GM23248 (cell line): ENCODE measurements at regions not wholly inside any gene's neighbourhood (a gene's known extent, or its start where the extent isn't known, plus 50 kb on each side); places are given as distances from the start of the nearest gene placed in this dataset.

Experiments
- DNase-seq: peaks from one replicate; pipeline ENCODE4 v3.0.0-alpha.2; 2015
- H2AFZ ChIP-seq: fragments of 200-600 bp; sonication (generic); 2 replicates; pipeline ENCODE4 v1.6.1; 2016; ENCODE audit warnings: antibody characterized with exemption
- H3F3A ChIP-seq: fragments of 200-600 bp; sonication (generic); 2 replicates; pipeline ENCODE4 v1.6.1; 2016; ENCODE audit warnings: mild to moderate bottlenecking, antibody characterized with exemption, mixed run types; ENCODE audit not compliant: insufficient read depth
- H3K27ac ChIP-seq: fragments of 200-600 bp; sonication (generic); 2 replicates; pipeline ENCODE4 v1.5.1; 2016; ENCODE audit warnings: mild to moderate bottlenecking
- H3K27me3 ChIP-seq: fragments of 200-600 bp; sonication (generic); replicated peaks from 2 replicates; pipeline ENCODE4 v1.6.1; 2016; ENCODE audit warnings: mild to moderate bottlenecking; ENCODE audit not compliant: insufficient read depth
- H3K36me3 ChIP-seq: fragments of 200-600 bp; sonication (generic); 2 replicates; pipeline ENCODE4 v1.6.1; 2016; ENCODE audit warnings: low read depth, mild to moderate bottlenecking
- H3K4me1 ChIP-seq: fragments of 200-600 bp; sonication (generic); 2 replicates; pipeline ENCODE4 v1.6.1; 2016; ENCODE audit warnings: mild to moderate bottlenecking; ENCODE audit not compliant: insufficient read depth
- H3K4me2 ChIP-seq: fragments of 200-600 bp; sonication (generic); one replicate; pipeline ENCODE4 v1.6.1; 2016; ENCODE audit warnings: mild to moderate bottlenecking; ENCODE audit not compliant: unreplicated experiment
- H3K4me3 ChIP-seq: fragments of 200-600 bp; sonication (generic); 2 replicates; pipeline ENCODE4 v1.5.1; 2016; ENCODE audit warnings: mild to moderate bottlenecking
- H3K79me2 ChIP-seq: fragments of 200-600 bp; sonication (generic); 2 replicates; pipeline ENCODE4 v1.6.1; 2016; ENCODE audit warnings: mild to moderate bottlenecking; ENCODE audit not compliant: insufficient read depth
- H3K9ac ChIP-seq: fragments of 200-600 bp; sonication (generic); 2 replicates; pipeline ENCODE4 v1.6.1; 2016; ENCODE audit warnings: mild to moderate bottlenecking
- H3K9me2 ChIP-seq: fragments of 200-600 bp; sonication (generic); 2 replicates; pipeline ENCODE4 v1.6.1; 2016; ENCODE audit warnings: mixed run types, mild to moderate bottlenecking, moderate library complexity; ENCODE audit not compliant: insufficient read depth
- H3K9me3 ChIP-seq: fragments of 200-600 bp; sonication (generic); one replicate; pipeline ENCODE4 v1.6.1; 2017; ENCODE audit warnings: low read depth
- H4K20me1 ChIP-seq: fragments of 200-600 bp; sonication (generic); 2 replicates; pipeline ENCODE4 v1.6.0; 2016; ENCODE audit not compliant: insufficient read depth
- EZH2 ChIP-seq: fragments of 200-600 bp; sonication (generic); IDR thresholded peaks from 2 replicates; pipeline ENCODE4 v1.6.1; 2018; ENCODE audit warnings: antibody characterized with exemption, mild to moderate bottlenecking; ENCODE audit not compliant: insufficient read depth, poor library complexity, severe bottlenecking
- EZH2phosphoT487 ChIP-seq: fragments of 200-600 bp; sonication (generic); IDR thresholded peaks from 2 replicates; pipeline ENCODE4 v1.6.1; 2018; ENCODE audit warnings: antibody characterized with exemption, moderate library complexity, mild to moderate bottlenecking, low read depth; ENCODE audit not compliant: insufficient read depth
- WGBS, 2 experiments: methylation state at CpG; one replicate each; pipeline ENCODE4 v1.1.6; 2015 to 2017; ENCODE audit warnings: low lambda C conversion rate in 2 of 2, low coverage in 1 of 2; ENCODE audit errors: missing lambda C conversion rate in 2 of 2; 5-methylcytosine and 5-hydroxymethylcytosine counted together
- in situ Hi-C: fragments of 300-500 bp; cut with MboI; formaldehyde crosslinking; loops from 2 replicates; pipeline ENCODE4 v1.15.0; 2020

DNA sequence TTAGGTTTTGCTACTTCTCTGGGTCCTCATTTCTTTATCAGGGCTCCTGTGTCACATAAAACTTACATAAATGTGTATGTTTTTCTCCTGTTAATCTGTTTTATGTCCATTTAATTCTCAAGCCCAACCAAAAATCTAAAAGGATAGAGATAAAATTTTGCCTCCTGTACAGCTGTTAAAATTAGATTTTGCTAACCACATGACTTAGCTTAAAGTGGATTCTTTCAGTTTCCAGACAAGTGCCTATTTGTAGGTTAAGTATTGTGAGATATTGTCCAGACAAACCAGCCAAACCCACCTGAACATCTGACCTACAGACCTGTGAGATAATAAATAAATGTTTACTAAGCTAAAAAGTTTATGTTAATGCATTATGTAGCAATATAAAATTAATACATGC is 465.5 kb downstream of the SI start:
- Histone ChIP-seq H3K79me2 (no peaks in the 10 kb centered on the region), H3K9me2 (no peaks in the 10 kb centered on the region), H3K4me3 (no peak overlapping the region), H3K27me3 (no peaks in the 10 kb centered on the region), H3K4me1 (no peaks in the 10 kb centered on the region), H3F3A (no peaks in the 10 kb centered on the region), H3K4me2 (no peak overlapping the region), H3K9ac (no peak overlapping the region), H3K36me3 (no peaks in the 10 kb centered on the region), H3K27ac (no peak overlapping the region), H4K20me1 (no peaks in the 10 kb centered on the region), H3K9me3 (no peaks in the 10 kb centered on the region), H2AFZ (no peak overlapping the region)
- TF ChIP-seq EZH2 = no peak
- TF ChIP-seq EZH2phosphoT487 = no peak
- in situ Hi-C loops = no loop called here
- no peak for DNase-seq

GRCh38 chr3:164608554-164609276 is 469.6 kb downstream of the SI start:
- TF ChIP-seq EZH2 (no peak), EZH2phosphoT487 (no peak)
- WGBS, 2 experiments = 45 to 53% methylated on average over 7 of the region's 7 CpGs
- Histone ChIP-seq H3K9me3 (no peaks in the 10 kb centered on the region), H3F3A (no peaks in the 10 kb centered on the region), H3K27me3 (no peaks in the 10 kb centered on the region), H3K9me2 (no peaks in the 10 kb centered on the region), H3K9ac (no peak overlapping the region), H4K20me1 (no peaks in the 10 kb centered on the region), H3K27ac (no peak overlapping the region), H2AFZ (no peak overlapping the region), H3K4me1 (no peaks in the 10 kb centered on the region), H3K4me2 (no peak overlapping the region), H3K79me2 (no peaks in the 10 kb centered on the region), H3K36me3 (no peaks in the 10 kb centered on the region), H3K4me3 (no peak overlapping the region)
- in situ Hi-C loops = no loop called here
- DNase-seq = no peak

DNA sequence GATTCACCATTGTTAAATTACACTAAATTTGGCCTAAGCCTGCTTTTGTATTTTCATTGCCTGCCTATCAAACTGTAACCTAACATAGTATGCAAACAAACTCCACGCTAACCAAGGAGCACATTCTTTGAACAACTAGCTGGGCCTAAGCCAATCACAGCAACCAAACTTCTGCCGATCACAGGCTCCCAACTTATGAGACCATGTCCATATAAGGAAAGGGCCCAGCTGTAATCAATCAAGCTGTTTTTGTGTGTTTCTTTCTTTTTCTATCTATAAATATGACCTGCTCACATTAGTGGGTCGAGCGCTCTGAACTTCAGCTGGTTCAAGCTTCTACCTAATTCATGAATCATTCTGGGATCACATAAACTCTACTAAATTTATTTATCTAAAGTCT is 473.6 kb downstream of the SI start:
- H3K36me3 ChIP-seq = no peaks in the 10 kb centered on the region
- H3K27ac ChIP-seq = no peak overlapping the region
- no peak for DNase-seq
- no peaks in the 10 kb centered on the region for H3K79me2 ChIP-seq
- no peaks in the 10 kb centered on the region for H3F3A ChIP-seq
- H2AFZ ChIP-seq = no peak overlapping the region
- no peaks in the 10 kb centered on the region for H3K9me2 ChIP-seq
- no peak overlapping the region for H3K9ac ChIP-seq
- H3K4me3 ChIP-seq = no peak overlapping the region
- 40 to 52% methylated on average over 4 of the region's 4 CpGs for WGBS, 2 experiments
- in situ Hi-C loops = no loop called here
- no peak overlapping the region for H3K4me2 ChIP-seq
- TF ChIP-seq EZH2 (no peak), EZH2phosphoT487 (no peak)
- H3K4me1 ChIP-seq = no peaks in the 10 kb centered on the region
- H3K9me3 ChIP-seq = no peaks in the 10 kb centered on the region
- no peaks in the 10 kb centered on the region for H3K27me3 ChIP-seq
- H4K20me1 ChIP-seq = no peaks in the 10 kb centered on the region

DNA sequence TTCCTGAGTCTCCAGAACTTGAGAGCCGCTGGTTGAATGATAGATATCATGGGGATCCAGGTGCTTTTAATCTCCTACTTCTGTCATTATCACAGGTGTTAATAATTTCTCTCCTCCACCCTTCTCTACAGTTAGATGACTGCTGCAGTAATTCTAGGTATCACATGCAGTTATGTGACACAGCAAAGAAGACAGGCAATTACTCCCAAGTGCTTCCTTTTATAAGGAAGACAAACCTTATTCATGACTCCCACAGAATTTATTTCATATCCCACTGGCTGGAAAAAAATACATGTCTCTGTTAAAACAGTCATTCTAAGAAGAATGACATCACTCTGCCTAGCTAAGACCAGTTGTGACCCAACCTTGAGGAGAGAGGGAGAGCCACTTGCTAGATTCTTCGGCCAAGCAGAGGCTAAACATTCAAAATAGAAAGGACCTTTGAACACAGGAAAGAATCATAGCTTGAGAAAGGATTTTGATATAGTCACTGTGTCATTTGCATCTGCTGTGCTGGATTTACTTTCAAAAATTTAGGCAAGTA is 500.6 kb downstream of the SI start:
- in situ Hi-C loops = no loop called here
- WGBS, 2 experiments = 64 to 74% methylated on average over 2 of the region's 2 CpGs
- TF ChIP-seq EZH2phosphoT487 = no peak
- TF ChIP-seq EZH2 = no peak
- H2AFZ ChIP-seq = no peak overlapping the region
- no peaks in the 10 kb centered on the region for H3K27me3 ChIP-seq
- H3K27ac ChIP-seq = no peak overlapping the region
- H3K9ac ChIP-seq = no peak overlapping the region
- H3K4me3 ChIP-seq = no peak overlapping the region
- no peaks in the 10 kb centered on the region for H3K4me1 ChIP-seq
- no peak for DNase-seq
- H3K9me2 ChIP-seq = no peaks in the 10 kb centered on the region
- H3K36me3 ChIP-seq = no peaks in the 10 kb centered on the region
- no peak overlapping the region for H3K4me2 ChIP-seq
- no peaks in the 10 kb centered on the region for H3K79me2 ChIP-seq
- H4K20me1 ChIP-seq = no peaks in the 10 kb centered on the region
- H3F3A ChIP-seq = no peaks in the 10 kb centered on the region
- no peaks in the 10 kb centered on the region for H3K9me3 ChIP-seq
